Retina (tissue), 1 donor: ENCODE measurements at regions not wholly inside any gene's neighbourhood (a gene's known extent, or its start where the extent isn't known, plus 50 kb on each side); places are given as distances from the start of the nearest gene placed in this dataset.

Source experiments
- DNase-seq: peaks from one replicate; pipeline ENCODE4 v3.0.0-alpha.2; 2016

GRCh38 chr2:76314271-76315020 lies 603.7 kb upstream of the GCFC2 start:
- no peak for DNase-seq

GRCh38 chr2:76312236-76312635 lies 601.5 kb upstream of the GCFC2 start:
- no peak for DNase-seq

GRCh38 chr2:76311728-76312127 lies 601.0 kb upstream of the GCFC2 start:
- no peak for DNase-seq

- DNase-seq: no peak
Observed at GRCh38 chr2:76310894-76311633, 600.3 kb upstream of the GCFC2 start.

- no peak for DNase-seq
Observed at GRCh38 chr2:76307495-76307894, 596.8 kb upstream of the GCFC2 start.

GRCh38 chr2:76298041-76298440 lies 587.3 kb upstream of the GCFC2 start:
- no peak for DNase-seq

GRCh38 chr2:76296438-76296837 lies 585.7 kb upstream of the GCFC2 start:
- no peak for DNase-seq

- no peak for DNase-seq
Observed at GRCh38 chr2:76295762-76296161, 585.0 kb upstream of the GCFC2 start.

- DNase-seq: no peak
Observed at GRCh38 chr2:76288598-76288997, 577.9 kb upstream of the GCFC2 start.

GRCh38 chr2:76288146-76288545 lies 577.4 kb upstream of the GCFC2 start:
- DNase-seq: no peak

- no peak for DNase-seq
Observed at GRCh38 chr2:76283350-76283749, 572.6 kb upstream of the GCFC2 start.

GRCh38 chr2:76281156-76281841 lies 570.6 kb upstream of the GCFC2 start:
- DNase-seq: no peak

GRCh38 chr2:76280686-76281085 lies 570.0 kb upstream of the GCFC2 start:
- no peak for DNase-seq

GRCh38 chr2:76279142-76279541 lies 568.4 kb upstream of the GCFC2 start:
- DNase-seq: no peak

GRCh38 chr2:76275788-76276187 lies 565.1 kb upstream of the GCFC2 start:
- DNase-seq: no peak

GRCh38 chr2:76274676-76275075 lies 564.0 kb upstream of the GCFC2 start:
- DNase-seq: no peak

GRCh38 chr2:76274160-76274559 lies 563.4 kb upstream of the GCFC2 start:
- DNase-seq: no peak

- DNase-seq: no peak
Observed at GRCh38 chr2:76270096-76270710, 559.5 kb upstream of the GCFC2 start.

GRCh38 chr2:76268902-76269620 lies 558.3 kb upstream of the GCFC2 start:
- peak; percentile 32 for DNase-seq

GRCh38 chr2:76268484-76268883 lies 557.8 kb upstream of the GCFC2 start:
- no peak for DNase-seq

- no peak for DNase-seq
Observed at GRCh38 chr2:76257802-76258201, 547.1 kb upstream of the GCFC2 start.

- DNase-seq: no peak
Observed at GRCh38 chr2:76256458-76257088, 545.9 kb upstream of the GCFC2 start.
